LNCaP clone FGC (cell line): ENCODE measurements at regions not wholly inside any gene's neighbourhood (a gene's known extent, or its start where the extent isn't known, plus 50 kb on each side); places are given as distances from the start of the nearest gene placed in this dataset.

Experiments
- DNase-seq: peaks from one replicate; pipeline ENCODE4 v3.0.0-alpha.2; 2011; ENCODE audit warnings: low read depth
- H3K4me3 ChIP-seq: 2 replicates; pipeline ENCODE4 v1.5.1; 2011; ENCODE audit warnings: mild to moderate bottlenecking, low read depth, low read length, control low read depth
- CTCF ChIP-seq: IDR thresholded peaks from 2 replicates; pipeline ENCODE4 v1.5.1; 2012; ENCODE audit warnings: mild to moderate bottlenecking; ENCODE audit not compliant: control insufficient read depth, insufficient read depth; ENCODE audit errors: extremely low read depth

GRCh38 chr10:2252096-2252495 lies 514.8 kb upstream of the ADARB2 start:
- no peak for TF ChIP-seq CTCF

GRCh38 chr10:2251631-2252030 lies 514.3 kb upstream of the ADARB2 start:
- no peak overlapping the region for H3K4me3 ChIP-seq
- no peak for TF ChIP-seq CTCF
- no peak for DNase-seq

More at GRCh38 chr10:2252096-2252495, 514.8 kb upstream of the ADARB2 start:
- DNase-seq, result no peak
- no peak overlapping the region for H3K4me3 ChIP-seq

GRCh38 chr10:2246747-2247146 lies 509.4 kb upstream of the ADARB2 start:
- no peak overlapping the region for H3K4me3 ChIP-seq
- no peak for DNase-seq
- TF ChIP-seq CTCF, result no peak

- TF ChIP-seq CTCF, result no peak
- no peak overlapping the region for H3K4me3 ChIP-seq
- no peak for DNase-seq
These were observed 508.3 kb upstream of the ADARB2 start for GRCh38 chr10:2245580-2245979.

- DNase-seq, result no peak
- no peak overlapping the region for H3K4me3 ChIP-seq
- no peak for TF ChIP-seq CTCF
These were observed 507.1 kb upstream of the ADARB2 start for GRCh38 chr10:2244471-2244870.

GRCh38 chr10:2236876-2237275 lies 499.6 kb upstream of the ADARB2 start:
- DNase-seq, result no peak
- TF ChIP-seq CTCF, result no peak
- H3K4me3 ChIP-seq, result no peak overlapping the region

- no peak for DNase-seq
- no peak for TF ChIP-seq CTCF
- H3K4me3 ChIP-seq, result no peak overlapping the region
These were observed 495.2 kb upstream of the ADARB2 start for GRCh38 chr10:2232479-2232878.
